Urinary bladder (tissue), 3 donors: ENCODE measurements at regions not wholly inside any gene's neighbourhood (a gene's known extent, or its start where the extent isn't known, plus 50 kb on each side); places are given as distances from the start of the nearest gene placed in this dataset.
A peak's percentile ranks its signal among the peaks of the same experiment; 100 is the strongest.
"Not testable (repeated sequence)": the region's sequence is repeated elsewhere in the genome, so short reads cannot be mapped to it uniquely, and the experiment has no call there.

Experiments
- DNase-seq: peaks from one replicate; pipeline ENCODE4 v3.0.0-alpha.2; 2015; ENCODE audit errors: extremely low spot score
- H3K27ac ChIP-seq: one replicate; pipeline ENCODE4 v1.5.1; 2013; ENCODE audit warnings: low read depth, mild to moderate bottlenecking, moderate library complexity
- H3K36me3 ChIP-seq: one replicate; pipeline ENCODE4 v1.6.1; 2013; ENCODE audit warnings: mild to moderate bottlenecking, moderate library complexity; ENCODE audit not compliant: insufficient read depth
- H3K4me1 ChIP-seq: one replicate; pipeline ENCODE4 v1.6.1; 2013; ENCODE audit warnings: mild to moderate bottlenecking, moderate library complexity; ENCODE audit not compliant: insufficient read depth
- H3K4me3 ChIP-seq: one replicate; pipeline ENCODE4 v1.5.1; 2013; ENCODE audit warnings: low read depth, low read length
- WGBS: extraction: QIAGEN DNeasy Blood & Tissue Kit; methylation state at CpG from one replicate; pipeline ENCODE4 v1.1.7; 2013; 5-methylcytosine and 5-hydroxymethylcytosine counted together
- donor health status: healthy with polysubstance abuse.
- donor health status: healthy.

- not testable (repeated sequence) for H3K4me1 ChIP-seq, H3K27ac ChIP-seq, H3K36me3 ChIP-seq, DNase-seq
- peak overlapping the region; percentile 12 for H3K4me3 ChIP-seq
- WGBS: 7% methylated on average over 28 of the region's 28 CpGs
These were observed 129.5 kb upstream of the HMX1 start for GRCh38 chr4:9001153-9001552.

GRCh38 chr4:9000505-9001001 lies 128.9 kb upstream of the HMX1 start:
- WGBS: 3% methylated on average over 52 of the region's 52 CpGs
- not testable (repeated sequence) for H3K27ac ChIP-seq, H3K4me1 ChIP-seq, DNase-seq, H3K36me3 ChIP-seq
- H3K4me3 ChIP-seq: peak overlapping the region; percentile 12

GRCh38 chr4:8992981-8993380 lies 121.3 kb upstream of the HMX1 start:
- H3K4me1 ChIP-seq, H3K27ac ChIP-seq, H3K4me3 ChIP-seq, DNase-seq, H3K36me3 ChIP-seq: not testable (repeated sequence)
- 76% methylated on average over 15 of the region's 15 CpGs for WGBS

- not testable (repeated sequence) for DNase-seq, H3K36me3 ChIP-seq, H3K27ac ChIP-seq, H3K4me3 ChIP-seq, H3K4me1 ChIP-seq
These were observed 119.8 kb upstream of the HMX1 start for GRCh38 chr4:8991449-8991848.

- not testable (repeated sequence) for H3K4me1 ChIP-seq, H3K4me3 ChIP-seq, H3K36me3 ChIP-seq, H3K27ac ChIP-seq, DNase-seq
- WGBS: 89% methylated on average over 17 of the region's 18 CpGs
These were observed 118.7 kb upstream of the HMX1 start for GRCh38 chr4:8990341-8990740.

GRCh38 chr4:8985786-8986185 lies 114.1 kb upstream of the HMX1 start:
- H3K27ac ChIP-seq, H3K4me3 ChIP-seq, H3K36me3 ChIP-seq, H3K4me1 ChIP-seq, DNase-seq: not testable (repeated sequence)
- 92% methylated on average over 15 of the region's 15 CpGs for WGBS

- not testable (repeated sequence) for H3K36me3 ChIP-seq, DNase-seq
- 89% methylated on average over 11 of the region's 11 CpGs for WGBS
These were observed 113.0 kb upstream of the HMX1 start for GRCh38 chr4:8984641-8985040.

GRCh38 chr4:8983921-8984320 lies 112.3 kb upstream of the HMX1 start:
- H3K36me3 ChIP-seq, H3K4me1 ChIP-seq, H3K27ac ChIP-seq, H3K4me3 ChIP-seq, DNase-seq: not testable (repeated sequence)
- 83% methylated on average over 12 of the region's 12 CpGs for WGBS

More at GRCh38 chr4:8984641-8985040, 113.0 kb upstream of the HMX1 start:
- H3K4me3 ChIP-seq, H3K4me1 ChIP-seq, H3K27ac ChIP-seq: not testable (repeated sequence)

GRCh38 chr4:8976466-8977128 lies 105.0 kb upstream of the HMX1 start:
- peak; percentile 18 for DNase-seq
- 76% methylated on average over 24 of the region's 24 CpGs for WGBS
- H3K36me3 ChIP-seq, H3K4me3 ChIP-seq, H3K27ac ChIP-seq, H3K4me1 ChIP-seq: not testable (repeated sequence)

- not testable (repeated sequence) for DNase-seq, H3K4me3 ChIP-seq, H3K27ac ChIP-seq, H3K36me3 ChIP-seq, H3K4me1 ChIP-seq
- 93% methylated on average over 7 of the region's 7 CpGs for WGBS
These were observed 101.0 kb upstream of the HMX1 start for GRCh38 chr4:8972635-8973034.

GRCh38 chr4:8965896-8966295 lies 94.3 kb upstream of the HMX1 start:
- not testable (repeated sequence) for H3K27ac ChIP-seq, H3K4me3 ChIP-seq, H3K4me1 ChIP-seq, DNase-seq, H3K36me3 ChIP-seq
- 90% methylated on average over 15 of the region's 15 CpGs for WGBS

- DNase-seq, H3K27ac ChIP-seq, H3K36me3 ChIP-seq, H3K4me1 ChIP-seq, H3K4me3 ChIP-seq: not testable (repeated sequence)
- WGBS: 5% methylated on average over 39 of the region's 40 CpGs
These were observed 92.7 kb upstream of the HMX1 start for GRCh38 chr4:8964201-8964788.

GRCh38 chr4:8963533-8963932 lies 91.9 kb upstream of the HMX1 start:
- not testable (repeated sequence) for H3K4me1 ChIP-seq, DNase-seq, H3K27ac ChIP-seq, H3K36me3 ChIP-seq, H3K4me3 ChIP-seq
- 1% methylated on average over 41 of the region's 41 CpGs for WGBS

GRCh38 chr4:8961343-8961742 lies 89.7 kb upstream of the HMX1 start:
- not testable (repeated sequence) for H3K4me1 ChIP-seq, H3K4me3 ChIP-seq, H3K27ac ChIP-seq, H3K36me3 ChIP-seq, DNase-seq
- 32% methylated on average over 11 of the region's 11 CpGs for WGBS
